CD4-positive, alpha-beta memory T cell (primary cell): ENCODE measurements at regions not wholly inside any gene's neighbourhood (a gene's known extent, or its start where the extent isn't known, plus 50 kb on each side); places are given as distances from the start of the nearest gene placed in this dataset.
"Not testable (repeated sequence)": the region's sequence is repeated elsewhere in the genome, so short reads cannot be mapped to it uniquely, and the experiment has no call there.

Experiments
- CTCF ChIA-PET: fragments of 350-600 bp; sonication (Branson Sonifier 250); formaldehyde crosslinking; loops from one replicate; lab custom pipeline; 2021; ENCODE audit warnings: inconsistent platforms; ENCODE audit not compliant: partially characterized antibody; lab: Charles Lee
- POLR2A ChIA-PET: fragments of 350-600 bp; sonication (Branson Sonifier 250); formaldehyde crosslinking; loops from one replicate; lab custom pipeline; 2021; ENCODE audit not compliant: partially characterized antibody; lab: Charles Lee
- DNase-seq, 5 donors: peaks; one replicate each; pipeline versions ENCODE4 v3.0.0 to v3.0.0-alpha.2; 2020 to 2022; ENCODE audit warnings: mixed read lengths in 1 of 5
- H3K27ac ChIP-seq: one replicate; pipeline ENCODE4 v1.7.0; 2013; ENCODE audit warnings: low read depth, low read length
- H3K27me3 ChIP-seq: 2 replicates; pipeline ENCODE4 v1.7.0; 2013; ENCODE audit warnings: mild to moderate bottlenecking, low read length, moderate library complexity; ENCODE audit not compliant: insufficient read depth
- H3K36me3 ChIP-seq: 2 replicates; pipeline ENCODE4 v1.7.0; 2013; ENCODE audit warnings: mild to moderate bottlenecking, low read length, moderate library complexity; ENCODE audit not compliant: insufficient read depth
- H3K4me1 ChIP-seq: 2 replicates; pipeline ENCODE4 v1.7.0; 2013; ENCODE audit warnings: mild to moderate bottlenecking, low read length, moderate library complexity; ENCODE audit not compliant: insufficient read depth
- H3K4me3 ChIP-seq, 2 donors: one replicate each; pipeline ENCODE4 v1.7.0; 2013; ENCODE audit warnings: low read length in 2 of 2, mild to moderate bottlenecking in 1 of 2
- H3K9me3 ChIP-seq, 2 donors: one replicate each; pipeline ENCODE4 v1.7.0; 2013; ENCODE audit warnings: low read length in 2 of 2, control low read depth in 1 of 2; ENCODE audit not compliant: control insufficient read depth in 1 of 2
- H3K27ac Mint-ChIP-seq, 7 donors: one replicate each; pipeline ENCODE4 v1.8.0; 2020 to 2021; ENCODE audit warnings: mixed read lengths in 7 of 7, mild to moderate bottlenecking in 6 of 7, inconsistent platforms in 3 of 7, moderate library complexity in 3 of 7
- H3K27me3 Mint-ChIP-seq, 2 donors: one replicate each; pipeline ENCODE4 v1.8.0; 2020 to 2021; ENCODE audit warnings: mixed read lengths in 2 of 2
- H3K36me3 Mint-ChIP-seq, 2 donors: one replicate each; pipeline ENCODE4 v1.8.0; 2020 to 2021; ENCODE audit warnings: mixed read lengths in 2 of 2, inconsistent platforms in 1 of 2, mild to moderate bottlenecking in 1 of 2
- H3K4me1 Mint-ChIP-seq, 4 donors: one replicate each; pipeline ENCODE4 v1.8.0; 2020 to 2021; ENCODE audit warnings: mixed read lengths in 4 of 4, mild to moderate bottlenecking in 1 of 4
- H3K4me3 Mint-ChIP-seq, 8 donors: one replicate each; pipeline ENCODE4 v1.8.0; 2020 to 2021; ENCODE audit warnings: mixed read lengths in 8 of 8, mild to moderate bottlenecking in 7 of 8, moderate library complexity in 6 of 8, inconsistent platforms in 3 of 8
- H3K9me3 Mint-ChIP-seq, 8 donors: one replicate each; pipeline ENCODE4 v1.8.0; 2020 to 2021; ENCODE audit warnings: mixed read lengths in 8 of 8, mild to moderate bottlenecking in 5 of 8, inconsistent platforms in 3 of 8, moderate library complexity in 1 of 8
- intact Hi-C: fragments of 100-400 bp; cut with micrococcal nuclease; formaldehyde crosslinking; loops from one replicate; pipeline ENCODE4 v1.15.1; 2023

- CTCF ChIA-PET, result no interaction called here
- peaks cover 2 to 35% (median 23%) of the 10 kb centered on the region in 8 donors for H3K9me3 Mint-ChIP-seq
- no peaks in the 10 kb centered on the region for H3K4me1 ChIP-seq
- no peak overlapping the region for H3K4me3 ChIP-seq
- H3K4me3 Mint-ChIP-seq, result no peak overlapping the region
- no peaks in the 10 kb centered on the region for H3K4me1 Mint-ChIP-seq
- H3K27me3 ChIP-seq, result no peaks in the 10 kb centered on the region
- no peak overlapping the region for H3K27ac ChIP-seq
- POLR2A ChIA-PET, result no interaction called here
- no peak overlapping the region for H3K27ac Mint-ChIP-seq
- H3K27me3 Mint-ChIP-seq, result no peaks in the 10 kb centered on the region
- H3K36me3 ChIP-seq, result no peaks in the 10 kb centered on the region
- intact Hi-C loops, result no loop called here
- H3K9me3 ChIP-seq, result no peaks in the 10 kb centered on the region
- H3K36me3 Mint-ChIP-seq, result no peaks in the 10 kb centered on the region
- no peak for DNase-seq
These were observed 278.9 kb upstream of the IZUMO3 start for GRCh38 chr9:24824607-24825006.

GRCh38 chr9:24820196-24820595 lies 274.5 kb upstream of the IZUMO3 start:
- intact Hi-C loops, result no loop called here
- H3K27me3 Mint-ChIP-seq, result no peaks in the 10 kb centered on the region
- H3K36me3 Mint-ChIP-seq, result no peaks in the 10 kb centered on the region
- H3K27ac ChIP-seq, result no peak overlapping the region
- H3K9me3 Mint-ChIP-seq, result peaks cover 2 to 20% (median 10%) of the 10 kb centered on the region in 8 donors
- H3K36me3 ChIP-seq, result no peaks in the 10 kb centered on the region
- POLR2A ChIA-PET, result no interaction called here
- CTCF ChIA-PET, result no interaction called here
- H3K9me3 ChIP-seq, result no peaks in the 10 kb centered on the region
- no peak overlapping the region for H3K4me3 Mint-ChIP-seq
- no peaks in the 10 kb centered on the region for H3K4me1 ChIP-seq
- H3K27ac Mint-ChIP-seq, result no peak overlapping the region
- no peaks in the 10 kb centered on the region for H3K27me3 ChIP-seq
- DNase-seq, result no peak
- H3K4me3 ChIP-seq, result no peak overlapping the region
- H3K4me1 Mint-ChIP-seq, result no peaks in the 10 kb centered on the region

GRCh38 chr9:24817756-24818155 lies 272.1 kb upstream of the IZUMO3 start:
- H3K4me3 Mint-ChIP-seq, result no peak overlapping the region
- intact Hi-C loops, result no loop called here

GRCh38 chr9:24816006-24816405 lies 270.3 kb upstream of the IZUMO3 start:
- H3K36me3 ChIP-seq, result no peaks in the 10 kb centered on the region
- Mint-ChIP-seq H3K36me3 (no peaks in the 10 kb centered on the region), H3K4me1 (no peaks in the 10 kb centered on the region), H3K27me3 (no peaks in the 10 kb centered on the region), H3K9me3 (peaks cover 0 to 11% (median 5%) of the 10 kb centered on the region in 8 donors), H3K27ac (no peak overlapping the region), H3K4me3 (no peak overlapping the region)
- DNase-seq, result no peak
- CTCF ChIA-PET, result no interaction called here
- H3K27me3 ChIP-seq, result no peaks in the 10 kb centered on the region
- H3K9me3 ChIP-seq, result no peaks in the 10 kb centered on the region
- no peaks in the 10 kb centered on the region for H3K4me1 ChIP-seq
- no peak overlapping the region for H3K27ac ChIP-seq
- H3K4me3 ChIP-seq, result no peak overlapping the region
- intact Hi-C loops, result no loop called here
- POLR2A ChIA-PET, result no interaction called here

More at GRCh38 chr9:24817756-24818155, 272.1 kb upstream of the IZUMO3 start:
- no peak overlapping the region for H3K4me3 ChIP-seq
- CTCF ChIA-PET, result no interaction called here
- H3K36me3 Mint-ChIP-seq, result no peaks in the 10 kb centered on the region
- no peak overlapping the region for H3K27ac Mint-ChIP-seq
- DNase-seq, result no peak
- no peaks in the 10 kb centered on the region for H3K27me3 Mint-ChIP-seq
- POLR2A ChIA-PET, result no interaction called here
- H3K9me3 Mint-ChIP-seq, result peaks cover 0 to 20% (median 6%) of the 10 kb centered on the region in 8 donors
- no peaks in the 10 kb centered on the region for H3K27me3 ChIP-seq
- no peaks in the 10 kb centered on the region for H3K9me3 ChIP-seq
- no peaks in the 10 kb centered on the region for H3K4me1 Mint-ChIP-seq
- no peaks in the 10 kb centered on the region for H3K4me1 ChIP-seq
- H3K36me3 ChIP-seq, result no peaks in the 10 kb centered on the region
- no peak overlapping the region for H3K27ac ChIP-seq

GRCh38 chr9:24801344-24801743 lies 255.6 kb upstream of the IZUMO3 start:
- no peak overlapping the region for H3K27ac ChIP-seq
- H3K4me3 ChIP-seq, result no peak overlapping the region
- H3K9me3 ChIP-seq, result peaks cover 0 to 3% of the 10 kb centered on the region in 2 donors
- H3K36me3 ChIP-seq, result no peaks in the 10 kb centered on the region
- no peak for DNase-seq
- no peaks in the 10 kb centered on the region for H3K36me3 Mint-ChIP-seq
- no peaks in the 10 kb centered on the region for H3K27me3 ChIP-seq
- no peaks in the 10 kb centered on the region for H3K4me1 ChIP-seq
- no peak overlapping the region for H3K27ac Mint-ChIP-seq
- H3K9me3 Mint-ChIP-seq, result peaks cover 0 to 27% (median 14%) of the 10 kb centered on the region in 8 donors
- H3K4me3 Mint-ChIP-seq, result no peak overlapping the region
- H3K27me3 Mint-ChIP-seq, result no peaks in the 10 kb centered on the region
- intact Hi-C loops, result no loop called here
- ChIA-PET CTCF (no interaction called here), POLR2A (no interaction called here)
- no peaks in the 10 kb centered on the region for H3K4me1 Mint-ChIP-seq

- no peaks in the 10 kb centered on the region for H3K4me1 Mint-ChIP-seq
- H3K9me3 Mint-ChIP-seq, result peaks cover 6 to 47% (median 28%) of the 10 kb centered on the region in 8 donors
- H3K4me3 ChIP-seq, result no peak overlapping the region
- POLR2A ChIA-PET, result no interaction called here
- H3K36me3 Mint-ChIP-seq, result no peaks in the 10 kb centered on the region
- DNase-seq, result no peak
- no peaks in the 10 kb centered on the region for H3K36me3 ChIP-seq
- no peaks in the 10 kb centered on the region for H3K27me3 Mint-ChIP-seq
- H3K9me3 ChIP-seq, result peaks cover 0 to 3% of the 10 kb centered on the region in 2 donors
- H3K27me3 ChIP-seq, result no peaks in the 10 kb centered on the region
- CTCF ChIA-PET, result no interaction called here
- no peak overlapping the region for H3K27ac ChIP-seq
- H3K4me1 ChIP-seq, result no peaks in the 10 kb centered on the region
- intact Hi-C loops, result no loop called here
- no peak overlapping the region for H3K4me3 Mint-ChIP-seq
- no peak overlapping the region for H3K27ac Mint-ChIP-seq
These were observed 248.1 kb upstream of the IZUMO3 start for GRCh38 chr9:24793787-24794186.

GRCh38 chr9:24776226-24776625 lies 230.5 kb upstream of the IZUMO3 start:
- Mint-ChIP-seq H3K4me1 (no peaks in the 10 kb centered on the region), H3K9me3 (peaks cover 0 to 41% (median 28%) of the 10 kb centered on the region in 8 donors), H3K4me3 (no peak overlapping the region), H3K36me3 (no peaks in the 10 kb centered on the region), H3K27me3 (no peaks in the 10 kb centered on the region), H3K27ac (no peak overlapping the region)
- CTCF ChIA-PET, result no interaction called here
- POLR2A ChIA-PET, result no interaction called here
- intact Hi-C loops, result no loop called here
- DNase-seq, result no peak
- Histone ChIP-seq H3K4me3 (no peak overlapping the region), H3K9me3 (peaks cover 0 to 10% of the 10 kb centered on the region in 2 donors), H3K27ac (no peak overlapping the region), H3K36me3 (no peaks in the 10 kb centered on the region), H3K27me3 (no peaks in the 10 kb centered on the region), H3K4me1 (no peaks in the 10 kb centered on the region)

GRCh38 chr9:24774199-24774598 lies 228.5 kb upstream of the IZUMO3 start:
- CTCF ChIA-PET, H3K36me3 ChIP-seq, H3K27ac ChIP-seq, H3K27me3 Mint-ChIP-seq, H3K4me3 ChIP-seq, H3K4me3 Mint-ChIP-seq, POLR2A ChIA-PET, H3K27me3 ChIP-seq, H3K4me1 Mint-ChIP-seq, H3K36me3 Mint-ChIP-seq, H3K9me3 ChIP-seq, intact Hi-C loops, H3K4me1 ChIP-seq: not testable (repeated sequence)
- peak in 1 of 5 donors; percentile 24 for DNase-seq
- Mint-ChIP-seq H3K27ac (peak overlapping the region in 1 of 7 donors; percentile 1), H3K9me3 (peaks cover 0 to 52% (median 32%) of the 10 kb centered on the region in 8 donors)
